ENCODE measurements at regions not wholly inside any gene's neighbourhood (a gene's known extent, or its start where the extent isn't known, plus 50 kb on each side); places are given as distances from the start of the nearest gene placed in this dataset.

DNA sequence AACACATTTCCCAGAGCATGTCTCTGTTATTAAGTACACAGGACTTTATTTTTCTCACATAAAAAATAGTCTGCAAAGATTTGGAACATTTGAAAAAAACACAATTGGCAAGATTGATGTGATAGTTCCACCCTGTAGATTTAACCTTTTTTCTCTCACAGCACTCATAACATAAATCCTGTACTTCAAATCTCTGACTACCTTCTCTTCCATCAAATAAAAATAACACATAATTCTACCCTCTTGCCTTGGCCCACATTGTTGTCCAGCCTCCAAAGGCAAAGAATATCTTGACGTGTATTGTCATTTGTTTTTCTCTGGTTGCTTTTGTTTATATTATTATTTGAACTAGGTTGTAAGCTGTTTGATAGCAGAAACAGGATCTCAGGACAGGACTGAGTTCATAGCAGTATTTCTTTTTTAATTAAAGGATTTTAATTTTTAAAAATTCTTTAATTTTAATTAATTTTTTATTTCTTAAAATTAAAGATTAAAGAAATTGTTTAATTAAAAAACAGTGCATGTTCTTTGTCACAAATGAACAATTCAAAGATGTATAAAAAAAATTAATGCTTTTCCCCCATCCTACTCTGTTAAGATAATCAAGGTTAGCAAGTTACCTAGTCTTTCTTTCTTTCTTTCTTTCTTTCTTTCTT lies 69.1 kb upstream of the PCSK1 start:
- FAIRE-seq (no peak), DNase-seq (no peak)
- Histone ChIP-seq H3K27me3 (ENCODE audit: control insufficient read depth in 3 of 3, insufficient read depth in 3 of 3, low read length in 3 of 3) (no peaks in the 10 kb centered on the region), H3K4me1 (ENCODE audit: control insufficient read depth in 3 of 3, insufficient read depth in 2 of 3, low read depth in 1 of 3, low read length in 2 of 3) (no peaks in the 10 kb centered on the region), H3K36me3 (ENCODE audit: control insufficient read depth in 3 of 3, insufficient read depth in 2 of 3, low read depth in 1 of 3, low read length in 3 of 3) (no peaks in the 10 kb centered on the region), H3K4me3 (ENCODE audit: low read depth in 1 of 3, low read length in 3 of 3) (no peak overlapping the region), H3K9me3 (ENCODE audit: control insufficient read depth in 2 of 2, insufficient read depth in 1 of 2, low read depth in 1 of 2, low read length in 1 of 2) (no peaks in the 10 kb centered on the region), H3K27ac (ENCODE audit: low read depth in 1 of 3, low read length in 2 of 3) (no peak overlapping the region)
- 76 to 91% (median 78%) methylated on average over 1 of the region's 1 CpG for WGBS, 3 donors

DNA sequence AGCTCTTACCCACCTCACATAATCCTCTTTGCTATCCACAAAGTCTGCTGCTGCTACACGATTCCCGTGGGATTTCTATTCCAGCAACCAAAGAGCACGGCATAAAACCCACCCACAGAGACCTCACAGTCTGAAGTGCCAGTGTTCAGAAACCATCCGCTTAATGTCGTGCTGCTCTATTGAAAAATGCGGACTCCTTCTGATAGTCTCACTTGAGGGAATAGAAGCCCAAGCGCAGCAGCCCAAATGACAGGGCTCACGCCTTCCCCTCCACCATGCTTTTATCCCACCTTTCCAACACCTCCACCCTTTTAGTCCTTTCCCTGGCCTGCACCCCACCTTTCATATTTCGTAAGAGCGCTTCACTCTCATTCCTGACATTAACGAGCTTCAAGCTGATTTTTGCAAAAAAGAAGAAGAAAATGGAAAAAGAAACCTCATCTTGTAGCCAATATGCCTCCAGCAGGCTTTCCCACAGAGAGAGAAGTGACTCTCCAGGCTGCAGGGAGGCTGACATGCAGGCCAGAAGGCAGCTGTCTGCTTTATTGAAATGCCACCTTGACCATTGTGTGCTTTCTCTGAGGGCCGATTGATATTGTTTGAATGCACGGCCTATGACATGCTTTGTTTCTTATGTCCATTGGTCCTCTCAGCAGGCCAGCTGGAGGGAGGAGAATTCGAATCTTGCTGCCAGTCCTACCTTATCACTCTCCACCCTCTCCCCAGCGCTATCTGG lies 70.6 kb upstream of the PCSK1 start:
- FAIRE-seq (no peak), DNase-seq (no peak)
- 87 to 92% (median 90%) methylated on average over 15 of the region's 15 CpGs for WGBS, 3 donors

DNA sequence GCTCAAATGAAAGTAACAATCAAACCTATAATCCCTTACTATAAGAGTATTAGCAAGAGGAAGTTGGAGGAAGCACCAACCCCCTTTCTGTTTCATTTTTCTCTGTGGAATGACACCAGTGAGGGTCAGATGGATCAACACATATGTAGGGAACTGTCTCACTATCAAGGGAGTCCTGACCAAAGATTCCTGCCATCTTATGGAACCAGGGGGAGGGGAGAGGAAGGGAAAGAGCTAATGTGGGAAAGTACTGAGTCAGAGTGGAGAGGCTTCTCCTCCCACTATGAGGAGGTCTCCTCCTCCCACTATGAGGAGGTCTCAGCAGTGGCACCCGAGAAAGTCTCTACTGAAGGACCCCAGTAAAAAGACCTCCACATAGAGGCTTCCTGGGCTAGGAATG lies 73.3 kb upstream of the PCSK1 start:
- WGBS, 3 donors: 42 to 100% (median 86%) methylated on average over 1 of the region's 1 CpG
- Histone ChIP-seq H3K27ac (ENCODE audit: low read depth in 1 of 3, low read length in 2 of 3) (no peak overlapping the region), H3K27me3 (ENCODE audit: control insufficient read depth in 3 of 3, insufficient read depth in 3 of 3, low read length in 3 of 3) (no peaks in the 10 kb centered on the region), H3K36me3 (ENCODE audit: control insufficient read depth in 3 of 3, insufficient read depth in 2 of 3, low read depth in 1 of 3, low read length in 3 of 3) (no peaks in the 10 kb centered on the region), H3K9me3 (ENCODE audit: control insufficient read depth in 2 of 2, insufficient read depth in 1 of 2, low read depth in 1 of 2, low read length in 1 of 2) (no peaks in the 10 kb centered on the region), H3K4me3 (ENCODE audit: low read depth in 1 of 3, low read length in 3 of 3) (no peak overlapping the region), H3K4me1 (ENCODE audit: control insufficient read depth in 3 of 3, insufficient read depth in 2 of 3, low read depth in 1 of 3, low read length in 2 of 3) (peaks cover 0 to 14% (median 0%) of the 10 kb centered on the region in 3 donors)
- DNase-seq (no peak), FAIRE-seq (no peak)

More for the DNA sequence above, 70.6 kb upstream of the PCSK1 start:
- Histone ChIP-seq H3K27me3 (ENCODE audit: control insufficient read depth in 3 of 3, insufficient read depth in 3 of 3, low read length in 3 of 3) (no peaks in the 10 kb centered on the region), H3K9me3 (ENCODE audit: control insufficient read depth in 2 of 2, insufficient read depth in 1 of 2, low read depth in 1 of 2, low read length in 1 of 2) (no peaks in the 10 kb centered on the region), H3K27ac (ENCODE audit: low read depth in 1 of 3, low read length in 2 of 3) (no peak overlapping the region), H3K36me3 (ENCODE audit: control insufficient read depth in 3 of 3, insufficient read depth in 2 of 3, low read depth in 1 of 3, low read length in 3 of 3) (no peaks in the 10 kb centered on the region), H3K4me1 (ENCODE audit: control insufficient read depth in 3 of 3, insufficient read depth in 2 of 3, low read depth in 1 of 3, low read length in 2 of 3) (peaks cover 0 to 3% (median 0%) of the 10 kb centered on the region in 3 donors), H3K4me3 (ENCODE audit: low read depth in 1 of 3, low read length in 3 of 3) (no peak overlapping the region)

DNA sequence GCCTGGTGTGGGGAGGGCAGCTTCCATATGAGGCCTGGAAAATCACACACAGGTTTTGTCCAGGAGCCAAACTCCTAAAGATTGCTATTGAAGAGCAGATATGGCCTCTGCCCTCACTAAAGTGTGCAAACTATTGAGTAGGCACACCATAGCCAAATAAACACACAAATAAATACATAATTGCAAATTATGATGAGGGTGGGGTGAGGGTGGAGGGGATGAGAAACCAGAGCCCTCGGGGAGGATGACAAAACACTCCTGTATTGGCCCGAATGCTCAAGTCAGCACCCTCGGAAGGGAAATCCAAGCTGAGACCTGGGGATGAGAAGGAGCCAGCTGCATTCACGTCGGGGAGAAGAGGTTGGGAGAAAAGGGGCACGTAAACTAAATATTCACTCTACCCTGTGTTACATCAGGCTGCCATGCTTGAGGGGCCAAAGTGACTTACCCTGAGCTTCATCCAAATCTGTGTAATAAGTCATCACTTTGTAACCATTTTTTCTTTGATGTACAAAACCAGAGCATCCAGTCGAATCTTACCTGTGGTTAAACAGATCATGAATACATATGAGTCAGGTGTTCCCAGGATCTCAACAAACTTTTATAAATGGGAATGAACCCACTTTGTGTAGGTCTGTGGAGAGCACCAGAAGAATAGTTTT lies 73.9 kb upstream of the PCSK1 start:
- no peak overlapping the region for H3K4me3 ChIP-seq (ENCODE audit: low read depth in 1 of 3, low read length in 3 of 3)
- peaks cover 0 to 14% (median 0%) of the 10 kb centered on the region in 3 donors for H3K4me1 ChIP-seq (ENCODE audit: control insufficient read depth in 3 of 3, insufficient read depth in 2 of 3, low read depth in 1 of 3, low read length in 2 of 3)
- H3K27me3 ChIP-seq (ENCODE audit: control insufficient read depth in 3 of 3, insufficient read depth in 3 of 3, low read length in 3 of 3): no peaks in the 10 kb centered on the region
- DNase-seq (no peak), FAIRE-seq (no peak)
- H3K27ac ChIP-seq (ENCODE audit: low read depth in 1 of 3, low read length in 2 of 3): no peak overlapping the region
- H3K9me3 ChIP-seq (ENCODE audit: control insufficient read depth in 2 of 2, insufficient read depth in 1 of 2, low read depth in 1 of 2, low read length in 1 of 2): no peaks in the 10 kb centered on the region
- no peaks in the 10 kb centered on the region for H3K36me3 ChIP-seq (ENCODE audit: control insufficient read depth in 3 of 3, insufficient read depth in 2 of 3, low read depth in 1 of 3, low read length in 3 of 3)
- 72 to 83% (median 79%) methylated on average over 7 of the region's 7 CpGs for WGBS, 3 donors

DNA sequence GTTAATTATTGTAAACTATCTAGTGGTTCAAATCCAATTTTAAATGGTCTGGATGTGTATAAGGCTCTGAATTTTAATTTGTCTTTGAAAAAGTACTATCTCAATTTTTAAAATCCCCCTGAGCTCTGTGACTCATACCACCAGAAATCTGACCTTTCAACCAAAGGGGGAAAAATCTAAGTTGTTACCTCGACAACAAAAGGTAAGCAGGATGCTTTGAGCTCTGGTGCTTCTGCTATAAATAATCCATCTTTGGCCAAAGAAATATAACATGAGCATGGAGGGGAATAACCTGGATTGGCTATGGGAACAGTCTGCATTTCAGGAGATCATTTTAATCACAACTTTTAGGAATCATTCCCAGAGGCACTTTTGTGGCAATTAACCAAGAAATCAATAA lies 76.3 kb upstream of the PCSK1 start:
- Histone ChIP-seq H3K4me1 (ENCODE audit: control insufficient read depth in 3 of 3, insufficient read depth in 2 of 3, low read depth in 1 of 3, low read length in 2 of 3) (peaks cover 0 to 14% (median 0%) of the 10 kb centered on the region in 3 donors), H3K4me3 (ENCODE audit: low read depth in 1 of 3, low read length in 3 of 3) (no peak overlapping the region), H3K27me3 (ENCODE audit: control insufficient read depth in 3 of 3, insufficient read depth in 3 of 3, low read length in 3 of 3) (no peaks in the 10 kb centered on the region), H3K27ac (ENCODE audit: low read depth in 1 of 3, low read length in 2 of 3) (peak overlapping the region in 1 of 3 donors; percentile 18), H3K9me3 (ENCODE audit: control insufficient read depth in 2 of 2, insufficient read depth in 1 of 2, low read depth in 1 of 2, low read length in 1 of 2) (no peaks in the 10 kb centered on the region), H3K36me3 (ENCODE audit: control insufficient read depth in 3 of 3, insufficient read depth in 2 of 3, low read depth in 1 of 3, low read length in 3 of 3) (no peaks in the 10 kb centered on the region)
- FAIRE-seq: no peak
- WGBS, 3 donors: 0% methylated on average over 1 of the region's 1 CpG
- DNase-seq: no peak

DNA sequence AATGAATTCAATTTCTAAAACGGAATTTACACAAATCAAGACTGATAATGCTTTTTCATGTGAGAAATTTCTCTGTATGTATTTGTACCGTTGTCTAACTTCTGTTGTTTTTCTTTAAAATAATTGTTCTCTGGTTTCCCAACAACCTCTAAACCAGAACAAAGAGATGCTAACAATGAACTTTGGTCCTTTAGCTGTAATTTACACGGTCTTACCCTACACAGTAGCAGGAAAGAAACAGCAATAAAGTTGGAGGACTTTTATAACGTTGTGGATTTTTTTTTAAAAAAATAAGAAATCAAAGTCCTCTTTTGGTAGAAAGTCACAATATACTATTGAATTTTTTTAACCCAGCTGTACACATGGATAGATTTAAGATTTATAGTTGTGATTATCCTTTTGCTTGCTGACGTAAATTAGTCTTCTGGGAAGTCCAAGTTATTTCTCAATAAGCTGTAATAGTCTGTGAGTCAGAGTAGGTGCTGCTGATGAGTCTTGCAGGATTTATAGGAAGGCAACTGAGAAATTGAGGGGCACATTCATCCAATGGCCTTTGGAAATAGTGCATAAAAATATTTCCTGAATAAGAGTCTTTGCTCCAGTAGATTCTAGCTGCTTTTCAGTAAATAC lies 76.8 kb upstream of the PCSK1 start:
- no peaks in the 10 kb centered on the region for H3K27me3 ChIP-seq (ENCODE audit: control insufficient read depth in 3 of 3, insufficient read depth in 3 of 3, low read length in 3 of 3)
- no peaks in the 10 kb centered on the region for H3K36me3 ChIP-seq (ENCODE audit: control insufficient read depth in 3 of 3, insufficient read depth in 2 of 3, low read depth in 1 of 3, low read length in 3 of 3)
- H3K9me3 ChIP-seq (ENCODE audit: control insufficient read depth in 2 of 2, insufficient read depth in 1 of 2, low read depth in 1 of 2, low read length in 1 of 2): no peaks in the 10 kb centered on the region
- peaks cover 0 to 14% (median 0%) of the 10 kb centered on the region in 3 donors for H3K4me1 ChIP-seq (ENCODE audit: control insufficient read depth in 3 of 3, insufficient read depth in 2 of 3, low read depth in 1 of 3, low read length in 2 of 3)
- peak overlapping the region in 1 of 3 donors; percentile 64 for H3K27ac ChIP-seq (ENCODE audit: low read depth in 1 of 3, low read length in 2 of 3)
- peak; percentile 36 for FAIRE-seq
- peak; percentile 59 to 81 for DNase-seq
- WGBS, 3 donors: 11 to 39% (median 25%) methylated on average over 5 of the region's 5 CpGs
- no peak overlapping the region for H3K4me3 ChIP-seq (ENCODE audit: low read depth in 1 of 3, low read length in 3 of 3)

DNA sequence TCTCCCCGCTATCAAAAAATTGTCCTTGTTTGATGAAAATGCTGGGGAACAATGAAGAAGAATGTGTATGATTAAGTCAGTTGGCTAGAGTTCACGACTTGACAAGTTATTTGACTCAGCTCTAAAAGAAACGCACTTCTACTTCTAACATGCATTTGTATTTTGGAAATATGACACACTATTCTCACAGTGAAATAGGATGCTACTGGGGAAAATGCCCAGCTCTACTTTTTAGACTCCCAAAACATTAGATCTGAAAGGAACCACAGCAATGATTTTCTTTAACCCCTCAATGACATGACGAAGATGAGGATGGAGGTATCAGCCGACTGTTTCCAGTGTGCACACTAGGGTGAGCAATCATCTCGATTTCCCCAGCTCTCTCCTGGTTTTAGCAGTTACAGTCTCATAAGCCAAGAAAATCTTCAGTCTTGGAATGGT lies 83.6 kb upstream of the PCSK1 start:
- Histone ChIP-seq H3K9me3 (ENCODE audit: control insufficient read depth in 2 of 2, insufficient read depth in 1 of 2, low read depth in 1 of 2, low read length in 1 of 2) (no peaks in the 10 kb centered on the region), H3K27me3 (ENCODE audit: control insufficient read depth in 3 of 3, insufficient read depth in 3 of 3, low read length in 3 of 3) (no peaks in the 10 kb centered on the region), H3K4me1 (ENCODE audit: control insufficient read depth in 3 of 3, insufficient read depth in 2 of 3, low read depth in 1 of 3, low read length in 2 of 3) (no peaks in the 10 kb centered on the region), H3K36me3 (ENCODE audit: control insufficient read depth in 3 of 3, insufficient read depth in 2 of 3, low read depth in 1 of 3, low read length in 3 of 3) (no peaks in the 10 kb centered on the region), H3K4me3 (ENCODE audit: low read depth in 1 of 3, low read length in 3 of 3) (no peak overlapping the region), H3K27ac (ENCODE audit: low read depth in 1 of 3, low read length in 2 of 3) (no peak overlapping the region)
- DNase-seq (no peak), FAIRE-seq (no peak)
- 57 to 85% (median 83%) methylated on average over 6 of the region's 6 CpGs for WGBS, 3 donors

DNA sequence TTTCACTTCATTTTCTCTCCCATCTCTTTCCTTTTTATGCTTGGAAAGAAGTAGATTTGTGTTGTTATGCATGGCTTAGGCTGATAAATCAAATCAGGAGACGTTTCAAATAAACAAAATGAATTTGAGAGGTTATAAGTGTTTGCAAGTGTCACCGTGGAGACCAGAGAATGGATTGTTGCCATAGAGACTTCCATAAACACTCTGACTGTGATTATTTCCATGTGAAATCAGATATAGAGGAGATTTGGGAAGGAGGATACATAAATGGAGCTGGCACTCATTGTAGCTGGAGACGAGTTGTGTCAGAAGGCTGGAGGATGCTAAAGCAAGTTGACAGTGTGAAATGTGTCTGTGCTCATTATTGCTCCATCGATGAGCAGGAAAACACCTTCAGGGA lies 84.2 kb upstream of the PCSK1 start:
- 41 to 67% (median 64%) methylated on average over 4 of the region's 4 CpGs for WGBS, 3 donors
- H3K36me3 ChIP-seq (ENCODE audit: control insufficient read depth in 3 of 3, insufficient read depth in 2 of 3, low read depth in 1 of 3, low read length in 3 of 3): no peaks in the 10 kb centered on the region
- FAIRE-seq (no peak), DNase-seq (no peak)
- H3K9me3 ChIP-seq (ENCODE audit: control insufficient read depth in 2 of 2, insufficient read depth in 1 of 2, low read depth in 1 of 2, low read length in 1 of 2): no peaks in the 10 kb centered on the region
- no peak overlapping the region for H3K4me3 ChIP-seq (ENCODE audit: low read depth in 1 of 3, low read length in 3 of 3)
- no peaks in the 10 kb centered on the region for H3K27me3 ChIP-seq (ENCODE audit: control insufficient read depth in 3 of 3, insufficient read depth in 3 of 3, low read length in 3 of 3)
- H3K4me1 ChIP-seq (ENCODE audit: control insufficient read depth in 3 of 3, insufficient read depth in 2 of 3, low read depth in 1 of 3, low read length in 2 of 3): no peaks in the 10 kb centered on the region
- H3K27ac ChIP-seq (ENCODE audit: low read depth in 1 of 3, low read length in 2 of 3): no peak overlapping the region
